H1 (cell line): ENCODE measurements at regions not wholly inside any gene's neighbourhood (a gene's known extent, or its start where the extent isn't known, plus 50 kb on each side); places are given as distances from the start of the nearest gene placed in this dataset.

Source experiments
- CTCF ChIA-PET: fragments of 300-600 bp; sonication (Branson Sonifier 250); formaldehyde crosslinking; loops from one replicate; lab custom pipeline; 2021; ENCODE audit not compliant: partially characterized antibody; lab: Charles Lee
- POLR2A ChIA-PET: fragments of 300-600 bp; sonication (Branson Sonifier 250); formaldehyde crosslinking; loops from one replicate; lab custom pipeline; 2021; ENCODE audit warnings: inconsistent platforms; ENCODE audit not compliant: partially characterized antibody; lab: Charles Lee
- DNase-seq, 2 experiments: peaks; one replicate each; pipeline versions ENCODE4 v3.0.0 to v3.0.0-alpha.2; 2010 to 2022; ENCODE audit warnings: low spot score in 2 of 2, low read depth in 1 of 2, mixed read lengths in 1 of 2
- FAIRE-seq: peaks from 2 replicates; lab custom pipeline; 2011; peaks lifted over from hg19 to GRCh38; lab: Jason Lieb, UNC
- H2AFZ ChIP-seq: 2 replicates; pipeline ENCODE4 v1.8.1; 2012; ENCODE audit warnings: low read length, inconsistent platforms
- H2AK5ac ChIP-seq: 2 replicates; pipeline ENCODE4 v1.6.1; 2013; ENCODE audit warnings: low read depth, low read length
- H2BK120ac ChIP-seq: replicated peaks from 2 replicates; pipeline ENCODE3; 2013; ENCODE audit warnings: low read depth, low read length, inconsistent platforms
- H2BK12ac ChIP-seq: 2 replicates; pipeline ENCODE4 v1.6.1; 2013; ENCODE audit warnings: low read depth, low read length
- H2BK15ac ChIP-seq: 2 replicates; pipeline ENCODE4 v1.6.1; 2013; ENCODE audit warnings: low read length
- H2BK20ac ChIP-seq: 2 replicates; pipeline ENCODE4 v1.6.1; 2013; ENCODE audit warnings: low read length
- H2BK5ac ChIP-seq: 2 replicates; pipeline ENCODE4 v1.6.1; 2013; ENCODE audit warnings: low read depth, low read length
- H3K14ac ChIP-seq: 2 replicates; pipeline ENCODE4 v1.6.1; 2013; ENCODE audit warnings: inconsistent platforms; ENCODE audit not compliant: insufficient read length
- H3K18ac ChIP-seq: 2 replicates; pipeline ENCODE4 v1.6.1; 2013; ENCODE audit warnings: low read length; ENCODE audit errors: extremely low read depth
- H3K23ac ChIP-seq: 2 replicates; pipeline ENCODE4 v1.6.1; 2013; ENCODE audit warnings: inconsistent platforms; ENCODE audit not compliant: insufficient read length
- H3K23me2 ChIP-seq: 2 replicates; pipeline ENCODE4 v1.6.1; 2013; ENCODE audit warnings: low read depth, low read length
- H3K27ac ChIP-seq: 2 replicates; pipeline ENCODE4 v1.6.1; 2011; ENCODE audit warnings: low read depth, low read length, inconsistent platforms
- H3K27me3 ChIP-seq, 4 experiments: replicated peaks in 1 of 4; 1 replicate in 1 of 4; 2 replicates in 3 of 4; pipeline versions ENCODE4 v1.6.1 to v1.8.1; 2011 to 2013; ENCODE audit warnings: low read length in 3 of 4, mild to moderate bottlenecking in 3 of 4, inconsistent platforms in 2 of 4, mixed read lengths in 2 of 4, moderate library complexity in 1 of 4; ENCODE audit not compliant: control insufficient read depth in 3 of 4, insufficient read depth in 3 of 4; ENCODE audit errors: extremely low read depth in 1 of 4
- H3K36me3 ChIP-seq, 4 experiments: 2 replicates each; pipeline versions ENCODE4 v1.6.1 to v1.8.1; 2011 to 2013; ENCODE audit warnings: mild to moderate bottlenecking in 4 of 4, low read length in 3 of 4, moderate library complexity in 2 of 4, control low read depth in 1 of 4, inconsistent platforms in 1 of 4; ENCODE audit not compliant: insufficient read depth in 4 of 4, control insufficient read depth in 2 of 4
- H3K4ac ChIP-seq: replicated peaks from 2 replicates; pipeline ENCODE3; 2013; ENCODE audit warnings: low read length, low read depth, mixed read lengths, inconsistent platforms; ENCODE audit not compliant: insufficient read length
- H3K4me1 ChIP-seq, 4 experiments: replicated peaks in 1 of 4; 1 replicate in 1 of 4; 2 replicates in 3 of 4; pipeline versions ENCODE4 v1.6.1 to v1.8.1; 2011 to 2013; ENCODE audit warnings: low read length in 3 of 4, inconsistent platforms in 2 of 4, mixed read lengths in 1 of 4; ENCODE audit not compliant: insufficient read depth in 4 of 4, control insufficient read depth in 3 of 4
- H3K4me2 ChIP-seq, 2 experiments: 2 replicates each; pipeline versions ENCODE4 v1.6.1 to v1.8.1; 2011 to 2013; ENCODE audit warnings: low read depth in 2 of 2, low read length in 2 of 2, control low read depth in 1 of 2, inconsistent platforms in 1 of 2, mild to moderate bottlenecking in 1 of 2; ENCODE audit not compliant: insufficient read depth in 1 of 2
- H3K4me3 ChIP-seq, 4 experiments: fragments of 200-600, 300-600 bp in 1 of 4; sonication (generic), shearing (Covaris generic), sonication (Bioruptor Twin) in 1 of 4; 2 replicates each; pipeline versions ENCODE4 v1.5.1 to v1.8.1; 2011 to 2016; ENCODE audit warnings: low read length in 4 of 4, low read depth in 3 of 4, control low read depth in 2 of 4, inconsistent platforms in 2 of 4, mild to moderate bottlenecking in 2 of 4, mixed read lengths in 1 of 4, moderate library complexity in 1 of 4; ENCODE audit not compliant: insufficient read depth in 2 of 4; ENCODE audit errors: extremely low read depth in 1 of 4
- H3K56ac ChIP-seq: replicated peaks from 2 replicates; pipeline ENCODE3; 2013; ENCODE audit warnings: low read depth, mild to moderate bottlenecking, mixed read lengths, low read length, inconsistent platforms; ENCODE audit not compliant: insufficient read length
- H3K79me1 ChIP-seq: 2 replicates; pipeline ENCODE4 v1.6.1; 2013; ENCODE audit warnings: low read depth, low read length, control low read depth
- H3K79me2 ChIP-seq, 2 experiments: 2 replicates each; pipeline versions ENCODE4 v1.6.1 to v1.8.1; 2012 to 2013; ENCODE audit warnings: low read length in 2 of 2, mild to moderate bottlenecking in 2 of 2, inconsistent platforms in 1 of 2; ENCODE audit not compliant: insufficient read depth in 2 of 2, control insufficient read depth in 1 of 2
- H3K9ac ChIP-seq, 4 experiments: replicated peaks in 1 of 4; 1 replicate in 1 of 4; 2 replicates in 3 of 4; pipeline versions ENCODE4 v1.6.1 to v1.8.1; 2011 to 2013; ENCODE audit warnings: low read depth in 3 of 4, low read length in 3 of 4, control low read depth in 2 of 4, mild to moderate bottlenecking in 2 of 4, moderate library complexity in 2 of 4, inconsistent platforms in 1 of 4; ENCODE audit errors: extremely low read depth in 1 of 4
- H3K9me3 ChIP-seq, 2 experiments: 2 replicates each; pipeline versions ENCODE4 v1.6.1 to v1.8.1; 2012 to 2013; ENCODE audit warnings: mild to moderate bottlenecking in 2 of 2, moderate library complexity in 2 of 2, control low read depth in 1 of 2, inconsistent platforms in 1 of 2, low read depth in 1 of 2, low read length in 1 of 2, mixed read lengths in 1 of 2; ENCODE audit not compliant: insufficient read depth in 2 of 2
- H4K20me1 ChIP-seq, 2 experiments: replicated peaks in 1 of 2; 2 replicates each; pipeline versions ENCODE3 to v1.8.1; 2011 to 2013; ENCODE audit warnings: inconsistent platforms in 2 of 2, low read length in 2 of 2, mild to moderate bottlenecking in 1 of 2; ENCODE audit not compliant: insufficient read depth in 2 of 2, control insufficient read depth in 1 of 2
- H4K5ac ChIP-seq: 2 replicates; pipeline ENCODE4 v1.6.1; 2013; ENCODE audit warnings: low read length, low read depth, mixed read lengths, inconsistent platforms; ENCODE audit not compliant: insufficient read length
- H4K8ac ChIP-seq: 2 replicates; pipeline ENCODE4 v1.8.0; 2013; ENCODE audit warnings: mild to moderate bottlenecking, moderate library complexity, low read length, inconsistent platforms; ENCODE audit not compliant: insufficient read depth; ENCODE audit errors: extremely low read depth
- H4K91ac ChIP-seq: replicated peaks from 2 replicates; pipeline ENCODE3; 2013; ENCODE audit warnings: low read length, mixed read lengths, inconsistent platforms; ENCODE audit not compliant: insufficient read length
- ATF2 ChIP-seq: IDR thresholded peaks from 2 replicates; pipeline ENCODE4 v1.6.1; 2012; ENCODE audit warnings: low read length, inconsistent platforms
- BCL11A ChIP-seq, 2 experiments: IDR thresholded peaks; one replicate each; pipeline ENCODE4 v1.6.1; 2011; ENCODE audit warnings: low read depth in 2 of 2, low read length in 2 of 2, mild to moderate bottlenecking in 2 of 2
- CHD2 ChIP-seq: IDR thresholded peaks from 2 replicates; pipeline ENCODE4 v1.6.1; 2012; ENCODE audit warnings: low read length, improper control_type of control experiment
- CREB1 ChIP-seq: IDR thresholded peaks from 2 replicates; pipeline ENCODE4 v1.6.1; 2012; ENCODE audit warnings: inconsistent platforms
- FOSL1 ChIP-seq: IDR thresholded peaks from 2 replicates; pipeline ENCODE4 v1.6.1; 2011; ENCODE audit warnings: mild to moderate bottlenecking, low read depth, low read length, moderate library complexity; ENCODE audit not compliant: insufficient read depth
- GTF2F1 ChIP-seq: IDR thresholded peaks from 2 replicates; pipeline ENCODE4 v1.6.1; 2012; ENCODE audit warnings: low read depth, low read length, improper control_type of control experiment, borderline replicate concordance
- PHF8 ChIP-seq: fragments of 200-600 bp; sonication (generic); conservative IDR thresholded peaks from 2 replicates; pipeline ENCODE4 v1.7.1; 2012; ENCODE audit warnings: low read depth, mild to moderate bottlenecking, inconsistent platforms, low read length, moderate library complexity
- POLR2AphosphoS5 ChIP-seq: IDR thresholded peaks from 2 replicates; pipeline ENCODE4 v1.6.1; 2011; ENCODE audit warnings: low read depth, low read length
- POU5F1 ChIP-seq: IDR thresholded peaks from 2 replicates; pipeline ENCODE4 v1.6.1; 2011; ENCODE audit warnings: low read depth, mild to moderate bottlenecking, low read length, moderate library complexity
- RNF2 ChIP-seq: fragments of 200-900, 300-1000 bp; sonication (generic); IDR thresholded peaks from 2 replicates; pipeline ENCODE4 v1.7.1; 2016; ENCODE audit warnings: borderline replicate concordance, low read depth, mild to moderate bottlenecking, antibody characterized with exemption, low read length; ENCODE audit not compliant: poor library complexity, severe bottlenecking; ENCODE audit errors: missing control alignments
- SAP30 ChIP-seq: fragments of 300-600 bp; sonication (generic); IDR thresholded peaks from 2 replicates; pipeline ENCODE4 v1.7.1; 2012; ENCODE audit warnings: low read length, moderate library complexity, mild to moderate bottlenecking, inconsistent platforms; ENCODE audit not compliant: insufficient read depth, insufficient replicate concordance
- SIX5 ChIP-seq: IDR thresholded peaks from 2 replicates; pipeline ENCODE4 v1.6.1; 2011; ENCODE audit warnings: mild to moderate bottlenecking, low read depth, low read length
- SP4 ChIP-seq: IDR thresholded peaks from 2 replicates; pipeline ENCODE4 v1.6.1; 2012; ENCODE audit warnings: low read length, inconsistent platforms
- TCF12 ChIP-seq: IDR thresholded peaks from 2 replicates; pipeline ENCODE4 v1.6.1; 2011; ENCODE audit warnings: low read depth, mild to moderate bottlenecking, low read length
- WGBS, 2 experiments: shearing (Covaris generic) in 1 of 2; methylation state at CpG; one replicate each; pipeline versions ENCODE4 v1.1.6 to v1.1.7; 2013 to 2015; ENCODE audit warnings: low lambda C conversion rate in 2 of 2, mixed read lengths in 2 of 2, inconsistent platforms in 1 of 2, low coverage in 1 of 2, missing lambda C conversion rate in 1 of 2; ENCODE audit not compliant: insufficient replicate concordance in 2 of 2, insufficient coverage in 1 of 2, insufficient read length in 1 of 2; ENCODE audit errors: extremely low coverage in 1 of 2, missing lambda C conversion rate in 1 of 2; 5-methylcytosine and 5-hydroxymethylcytosine counted together

GRCh38 chr1:235014756-235015155 lies 113.9 kb downstream of the TOMM20 start:
- POLR2A ChIA-PET = no interaction called here
- no peak overlapping the region for H2BK5ac ChIP-seq
- H3K56ac ChIP-seq = no peak overlapping the region
- no peak overlapping the region for H3K27ac ChIP-seq
- no peak overlapping the region for H2AK5ac ChIP-seq
- no peak overlapping the region for H2BK120ac ChIP-seq
- H4K91ac ChIP-seq = no peak overlapping the region
- H2BK12ac ChIP-seq = no peak overlapping the region
- H2BK15ac ChIP-seq = no peak overlapping the region
- no peaks in the 10 kb centered on the region for H3K79me2 ChIP-seq
- no peak overlapping the region for H2BK20ac ChIP-seq
- CTCF ChIA-PET = no interaction called here
- H3K14ac ChIP-seq = no peak overlapping the region
- peaks cover 0 to 1% (median 0%) of the 10 kb centered on the region in 4 experiments; a peak in 2 of 7 replicates for H3K27me3 ChIP-seq
- no peaks in the 10 kb centered on the region for H3K9me3 ChIP-seq
- no peak overlapping the region for H4K5ac ChIP-seq
- no peaks in the 10 kb centered on the region for H3K36me3 ChIP-seq
- peaks cover 0 to 3% (median 0%) of the 10 kb centered on the region in 4 experiments; a peak in 2 of 7 replicates for H3K4me1 ChIP-seq
- H3K18ac ChIP-seq = no peak overlapping the region
- no peaks in the 10 kb centered on the region for H3K23me2 ChIP-seq
- 86% methylated on average over 2 of the region's 2 CpGs; no CpG with 5 or more reads in 1 of the 2 experiments for WGBS, 2 experiments
- H3K4me3 ChIP-seq = no peak overlapping the region
- no peaks in the 10 kb centered on the region for H3K79me1 ChIP-seq
- no peak overlapping the region for H3K4ac ChIP-seq
- H2AFZ ChIP-seq = no peak overlapping the region
- no peak overlapping the region for H4K8ac ChIP-seq
- no peak overlapping the region for H3K4me2 ChIP-seq
- no peak overlapping the region for H3K9ac ChIP-seq
- DNase-seq = no peak
- FAIRE-seq = no peak
- H4K20me1 ChIP-seq = no peaks in the 10 kb centered on the region
- no peak overlapping the region for H3K23ac ChIP-seq
- TF ChIP-seq SIX5 (no peak), RNF2 (no peak), SAP30 (no peak), BCL11A (IDR thresholded peaks at IDR 0.05; ENCODE audit: low read depth in 2 of 2, low read length in 2 of 2) (no peak), POU5F1 (no peak), CHD2 (no peak), FOSL1 (no peak), POLR2AphosphoS5 (no peak), GTF2F1 (no peak), CREB1 (no peak), PHF8 (no peak), ATF2 (no peak), TCF12 (no peak), SP4 (no peak)
